ENCODE measurements at regions not wholly inside any gene's neighbourhood (a gene's known extent, or its start where the extent isn't known, plus 50 kb on each side); places are given as distances from the start of the nearest gene placed in this dataset.

DNA sequence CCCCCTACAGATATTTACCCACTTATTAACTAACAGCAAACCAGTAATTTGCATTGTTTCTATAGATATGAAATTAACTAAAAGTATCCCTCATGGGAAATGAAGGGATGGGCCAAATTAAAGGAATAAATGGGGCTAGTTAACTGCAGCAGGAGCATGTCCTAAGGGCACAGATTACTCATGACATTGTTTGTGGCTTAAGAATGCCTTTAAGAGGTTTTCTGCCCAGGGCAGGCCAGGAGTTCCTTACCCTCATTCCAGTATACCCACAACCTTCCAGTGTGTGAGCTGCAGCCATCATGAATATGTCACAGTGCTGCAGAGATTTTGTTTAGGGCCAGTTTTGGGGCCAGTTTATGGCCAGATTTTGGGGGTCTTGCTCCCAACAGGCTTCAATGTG lies 1101.9 kb downstream of the PRIM2 start:
- TF ChIP-seq, protein P1, sequence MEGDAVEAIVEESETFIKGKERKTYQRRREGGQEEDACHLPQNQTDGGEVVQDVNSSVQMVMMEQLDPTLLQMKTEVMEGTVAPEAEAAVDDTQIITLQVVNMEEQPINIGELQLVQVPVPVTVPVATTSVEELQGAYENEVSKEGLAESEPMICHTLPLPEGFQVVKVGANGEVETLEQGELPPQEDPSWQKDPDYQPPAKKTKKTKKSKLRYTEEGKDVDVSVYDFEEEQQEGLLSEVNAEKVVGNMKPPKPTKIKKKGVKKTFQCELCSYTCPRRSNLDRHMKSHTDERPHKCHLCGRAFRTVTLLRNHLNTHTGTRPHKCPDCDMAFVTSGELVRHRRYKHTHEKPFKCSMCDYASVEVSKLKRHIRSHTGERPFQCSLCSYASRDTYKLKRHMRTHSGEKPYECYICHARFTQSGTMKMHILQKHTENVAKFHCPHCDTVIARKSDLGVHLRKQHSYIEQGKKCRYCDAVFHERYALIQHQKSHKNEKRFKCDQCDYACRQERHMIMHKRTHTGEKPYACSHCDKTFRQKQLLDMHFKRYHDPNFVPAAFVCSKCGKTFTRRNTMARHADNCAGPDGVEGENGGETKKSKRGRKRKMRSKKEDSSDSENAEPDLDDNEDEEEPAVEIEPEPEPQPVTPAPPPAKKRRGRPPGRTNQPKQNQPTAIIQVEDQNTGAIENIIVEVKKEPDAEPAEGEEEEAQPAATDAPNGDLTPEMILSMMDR (IDR thresholded peaks at IDR 0.05; ENCODE audit: borderline replicate concordance, extremely low read depth, low read length, poor library complexity, severe bottlenecking), result no peak
- no peak for TF ChIP-seq EZH2 (IDR thresholded peaks at IDR 0.05; ENCODE audit: borderline replicate concordance, low read depth, low read length, severe bottlenecking)

Measured in DND-41 (cell line).